Gastrocnemius medialis (tissue), 4 donors: ENCODE measurements at regions not wholly inside any gene's neighbourhood (a gene's known extent, or its start where the extent isn't known, plus 50 kb on each side); places are given as distances from the start of the nearest gene placed in this dataset.

Experiments used
- ATAC-seq, 2 donors: fragments of 150-250 bp; one replicate each; pipeline ENCODE4 v1.9.1; 2016
- DNase-seq, 2 donors: peaks; one replicate each; pipeline ENCODE4 v3.0.0-alpha.2; 2019
- H3K27ac ChIP-seq, 4 donors: fragments of 200-600 bp; sonication (generic); 1 replicate in 1 of 4; 2 replicates in 3 of 4; pipeline ENCODE4 v1.5.1; 2016 to 2018; ENCODE audit warnings: mild to moderate bottlenecking in 2 of 4, moderate library complexity in 1 of 4
- H3K27me3 ChIP-seq, 3 donors: fragments of 200-600 bp; sonication (generic) in 2 of 3; 1 replicate in 1 of 3; 2 replicates in 2 of 3; pipeline versions ENCODE4 v1.5.1 to v1.6.0; 2016 to 2019; ENCODE audit warnings: mild to moderate bottlenecking in 1 of 3, moderate library complexity in 1 of 3
- H3K36me3 ChIP-seq, 2 donors: fragments of 200-600 bp; sonication (generic) in 1 of 2; one replicate each; pipeline ENCODE4 v1.5.1; 2017 to 2018
- H3K4me1 ChIP-seq, 2 donors: fragments of 200-600 bp; sonication (generic) in 1 of 2; one replicate each; pipeline ENCODE4 v1.5.1; 2016 to 2017; ENCODE audit warnings: mild to moderate bottlenecking in 2 of 2
- H3K4me3 ChIP-seq, 4 donors: fragments of 200-600 bp; sonication (generic) in 3 of 4; 1 replicate in 1 of 4; 2 replicates in 3 of 4; pipeline ENCODE4 v1.5.1; 2016 to 2019; ENCODE audit warnings: mild to moderate bottlenecking in 2 of 4
- H3K9me3 ChIP-seq, 3 donors: fragments of 200-600 bp; sonication (generic) in 2 of 3; 1 replicate in 1 of 3; 2 replicates in 2 of 3; pipeline ENCODE4 v1.5.1; 2016 to 2019
- CTCF ChIP-seq, 5 experiments: fragments of 450-650 bp in 3 of 5; fragments of 200-600 bp in 2 of 5; sonication (generic) in 2 of 5; IDR thresholded peaks in 4 of 5; conservative IDR thresholded peaks in 1 of 5; 1 replicate in 4 of 5; 2 replicates in 1 of 5; pipeline ENCODE4 v1.5.1; 2016 to 2019; ENCODE audit warnings: antibody characterized with exemption in 5 of 5, mild to moderate bottlenecking in 3 of 5, moderate library complexity in 3 of 5
- POLR2A ChIP-seq, 2 donors: fragments of 450-650 bp; IDR thresholded peaks; one replicate each; pipeline ENCODE4 v1.6.1; 2017; ENCODE audit warnings: antibody characterized with exemption in 2 of 2, mild to moderate bottlenecking in 2 of 2, moderate library complexity in 2 of 2
- in situ Hi-C, 4 donors: fragments of 200-750 bp; cut with MboI; loops; one replicate each; pipeline versions ENCODE4 v1.15.0 to v1.8.0; 2017; ENCODE audit warnings: low sequenced_read_pairs in 4 of 4
- intact Hi-C: fragments of 100-400 bp; cut with DNase I; formaldehyde crosslinking; loops from one replicate; pipeline ENCODE4 v1.15.1; 2023; ENCODE audit warnings: low total_unique reads

- H3K36me3 ChIP-seq, result no peaks in the 10 kb centered on the region
- H3K4me3 ChIP-seq, result no peak overlapping the region
- DNase-seq (no peak), ATAC-seq (no peak)
- no peak for TF ChIP-seq POLR2A (IDR thresholded peaks at IDR 0.05)
- TF ChIP-seq CTCF (IDR thresholded peaks at IDR 0.05 in 4 of 5, conservative IDR thresholded peaks at IDR 0.05 in 1 of 5), result no peak
- no peaks in the 10 kb centered on the region for H3K27me3 ChIP-seq
- in situ Hi-C loops (no loop called here), intact Hi-C loops (no loop called here)
- no peaks in the 10 kb centered on the region for H3K4me1 ChIP-seq
- H3K27ac ChIP-seq, result no peak overlapping the region
- no peaks in the 10 kb centered on the region for H3K9me3 ChIP-seq
Observed at GRCh38 chr18:53605198-53605597, 619.3 kb downstream of the MBD2 start.

- in situ Hi-C loops, result no loop called here
- H3K4me1 ChIP-seq, result no peaks in the 10 kb centered on the region
- no peak overlapping the region for H3K4me3 ChIP-seq
- no peaks in the 10 kb centered on the region for H3K36me3 ChIP-seq
- DNase-seq (no peak), ATAC-seq (no peak)
- no peak for TF ChIP-seq CTCF (IDR thresholded peaks at IDR 0.05 in 4 of 5, conservative IDR thresholded peaks at IDR 0.05 in 1 of 5)
- no peak for TF ChIP-seq POLR2A (IDR thresholded peaks at IDR 0.05)
- no peaks in the 10 kb centered on the region for H3K27me3 ChIP-seq
- intact Hi-C loops, result no loop called here
- H3K27ac ChIP-seq, result no peak overlapping the region
- no peaks in the 10 kb centered on the region for H3K9me3 ChIP-seq
Observed at GRCh38 chr18:53603276-53603675, 621.2 kb downstream of the MBD2 start.

GRCh38 chr18:53601344-53601743, 623.1 kb downstream of the MBD2 start:
- H3K27me3 ChIP-seq, result no peaks in the 10 kb centered on the region
- intact Hi-C loops, result no loop called here
- no peak for DNase-seq
- TF ChIP-seq CTCF (IDR thresholded peaks at IDR 0.05 in 4 of 5, conservative IDR thresholded peaks at IDR 0.05 in 1 of 5) (no peak), POLR2A (IDR thresholded peaks at IDR 0.05) (no peak)
- H3K36me3 ChIP-seq, result no peaks in the 10 kb centered on the region
- H3K9me3 ChIP-seq, result no peaks in the 10 kb centered on the region
- no peaks in the 10 kb centered on the region for H3K4me1 ChIP-seq
- no peak overlapping the region for H3K27ac ChIP-seq
- no peak for ATAC-seq
- in situ Hi-C loops, result no loop called here
- H3K4me3 ChIP-seq, result no peak overlapping the region

- DNase-seq, result no peak
- intact Hi-C loops, result no loop called here
- no peak overlapping the region for H3K4me3 ChIP-seq
- no peaks in the 10 kb centered on the region for H3K36me3 ChIP-seq
- no peak overlapping the region for H3K27ac ChIP-seq
- no peaks in the 10 kb centered on the region for H3K4me1 ChIP-seq
- H3K27me3 ChIP-seq, result no peaks in the 10 kb centered on the region
- H3K9me3 ChIP-seq, result no peaks in the 10 kb centered on the region
- no peak for ATAC-seq
- no peak for TF ChIP-seq CTCF (IDR thresholded peaks at IDR 0.05 in 4 of 5, conservative IDR thresholded peaks at IDR 0.05 in 1 of 5)
- TF ChIP-seq POLR2A (IDR thresholded peaks at IDR 0.05), result no peak
- in situ Hi-C loops, result no loop called here
Observed at GRCh38 chr18:53586923-53587322, 637.5 kb downstream of the MBD2 start.
